ENCODE measurements at regions not wholly inside any gene's neighbourhood (a gene's known extent, or its start where the extent isn't known, plus 50 kb on each side); places are given as distances from the start of the nearest gene placed in this dataset.

DNA sequence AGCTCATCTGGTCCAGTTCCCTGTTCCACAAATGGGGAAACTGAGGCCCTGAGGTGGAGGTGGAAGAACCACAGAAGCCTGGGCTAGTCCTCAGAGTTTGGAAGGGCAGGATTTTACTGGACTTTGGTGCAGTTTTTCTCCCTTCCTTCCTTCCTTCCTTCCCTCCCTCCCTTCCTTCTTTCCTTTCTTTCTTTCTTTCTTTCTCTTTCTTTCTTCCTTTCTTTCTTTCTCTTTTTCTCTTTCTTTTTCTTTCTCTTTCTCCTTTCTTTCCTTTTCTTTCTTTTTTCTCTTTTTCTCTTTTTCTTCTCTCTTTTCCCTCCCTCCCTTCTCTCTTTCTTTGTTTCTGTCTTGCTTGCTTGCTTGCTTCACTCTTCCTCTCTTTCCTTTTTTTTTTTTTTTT lies 95.7 kb upstream of the TBX3 start:
- no peak for DNase-seq (ENCODE audit: low read depth)
- no peak overlapping the region for H3K4me3 ChIP-seq (ENCODE audit: low read depth, low read length)
- TF ChIP-seq, protein P1, sequence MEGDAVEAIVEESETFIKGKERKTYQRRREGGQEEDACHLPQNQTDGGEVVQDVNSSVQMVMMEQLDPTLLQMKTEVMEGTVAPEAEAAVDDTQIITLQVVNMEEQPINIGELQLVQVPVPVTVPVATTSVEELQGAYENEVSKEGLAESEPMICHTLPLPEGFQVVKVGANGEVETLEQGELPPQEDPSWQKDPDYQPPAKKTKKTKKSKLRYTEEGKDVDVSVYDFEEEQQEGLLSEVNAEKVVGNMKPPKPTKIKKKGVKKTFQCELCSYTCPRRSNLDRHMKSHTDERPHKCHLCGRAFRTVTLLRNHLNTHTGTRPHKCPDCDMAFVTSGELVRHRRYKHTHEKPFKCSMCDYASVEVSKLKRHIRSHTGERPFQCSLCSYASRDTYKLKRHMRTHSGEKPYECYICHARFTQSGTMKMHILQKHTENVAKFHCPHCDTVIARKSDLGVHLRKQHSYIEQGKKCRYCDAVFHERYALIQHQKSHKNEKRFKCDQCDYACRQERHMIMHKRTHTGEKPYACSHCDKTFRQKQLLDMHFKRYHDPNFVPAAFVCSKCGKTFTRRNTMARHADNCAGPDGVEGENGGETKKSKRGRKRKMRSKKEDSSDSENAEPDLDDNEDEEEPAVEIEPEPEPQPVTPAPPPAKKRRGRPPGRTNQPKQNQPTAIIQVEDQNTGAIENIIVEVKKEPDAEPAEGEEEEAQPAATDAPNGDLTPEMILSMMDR (IDR thresholded peaks at IDR 0.05; ENCODE audit: control insufficient read depth, extremely low read depth, insufficient read depth) = no peak

DNA sequence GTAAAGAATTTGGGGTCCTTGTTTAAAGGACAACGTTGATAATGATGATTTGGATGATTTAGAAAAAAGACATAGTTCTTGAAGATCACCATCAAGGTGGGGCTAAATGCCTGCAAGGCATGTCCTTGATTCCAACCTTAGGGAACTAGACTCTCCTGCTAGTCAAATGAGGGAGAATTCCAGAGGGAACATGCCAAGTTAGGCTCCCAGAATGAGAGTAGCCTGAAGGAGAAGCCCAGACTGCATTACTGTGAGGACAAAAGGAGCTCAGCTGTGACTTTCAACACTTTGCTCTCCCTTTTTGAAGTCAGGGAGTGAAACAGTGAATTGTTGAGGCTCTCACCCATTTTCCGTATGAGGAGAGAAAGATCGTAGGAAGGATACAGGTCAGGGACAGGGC lies 95.2 kb upstream of the TBX3 start:
- DNase-seq (ENCODE audit: low read depth) = no peak
- TF ChIP-seq, protein P1 (IDR thresholded peaks at IDR 0.05; ENCODE audit: control insufficient read depth, extremely low read depth, insufficient read depth) = no peak

DNA sequence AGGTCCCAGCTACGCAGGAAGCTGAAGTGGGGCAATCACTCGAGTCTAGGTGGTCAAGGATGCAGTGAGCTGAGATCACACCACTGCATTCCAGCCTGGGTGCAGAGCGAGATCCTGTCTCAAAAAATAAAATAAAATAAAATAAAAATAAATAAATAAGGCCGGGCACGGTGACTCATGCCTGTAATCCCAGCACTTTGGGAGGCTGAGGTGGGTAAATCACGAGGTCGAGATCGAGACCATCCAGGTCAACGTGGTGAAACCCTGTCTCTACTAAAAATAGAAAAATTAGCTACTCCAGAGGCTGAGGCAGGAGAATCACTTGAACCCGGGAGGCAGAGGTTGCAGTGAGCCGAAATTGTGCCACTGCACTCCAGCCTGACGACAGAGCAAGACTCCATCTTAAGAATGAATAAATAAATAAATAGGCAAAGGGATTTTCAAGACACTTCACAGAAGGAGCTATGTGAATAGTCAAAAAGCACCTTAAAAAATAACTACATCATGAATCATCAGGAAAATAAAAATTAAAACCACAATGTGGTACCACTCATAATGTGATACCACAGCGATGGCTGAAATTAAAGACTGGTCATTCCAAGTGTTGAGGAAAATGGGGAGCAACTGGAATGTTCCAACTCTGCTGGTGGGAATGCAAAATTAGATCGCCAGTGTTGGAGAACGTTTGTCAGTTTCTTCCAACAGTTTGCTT lies 92.9 kb upstream of the TBX3 start:
- TF ChIP-seq, protein P1 (IDR thresholded peaks at IDR 0.05; ENCODE audit: control insufficient read depth, extremely low read depth, insufficient read depth) = no peak
- no peak overlapping the region for H3K4me3 ChIP-seq (ENCODE audit: low read depth, low read length)
- DNase-seq (ENCODE audit: low read depth) = no peak

More for the DNA sequence above, 95.2 kb upstream of the TBX3 start:
- H3K4me3 ChIP-seq (ENCODE audit: low read depth, low read length) = no peak overlapping the region

DNA sequence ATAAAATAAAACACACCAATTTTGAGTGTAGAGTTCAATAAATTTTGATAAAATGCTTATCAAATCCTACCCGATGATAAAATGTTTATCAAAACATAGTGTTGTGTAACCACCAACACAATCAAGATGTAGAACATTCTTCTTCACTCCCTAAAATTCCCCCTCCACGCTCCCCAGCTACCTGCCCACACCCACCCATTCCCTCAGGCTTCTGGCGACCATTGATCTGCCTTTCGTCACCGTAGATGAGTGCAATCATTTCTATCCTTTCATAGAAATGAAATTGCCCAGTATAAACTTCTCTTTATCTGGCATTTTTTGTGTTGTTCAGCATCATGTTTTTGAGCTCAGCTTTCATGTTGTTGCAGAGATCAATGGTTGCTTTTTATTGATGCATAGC lies 90.7 kb upstream of the TBX3 start:
- TF ChIP-seq, protein P1 (IDR thresholded peaks at IDR 0.05; ENCODE audit: control insufficient read depth, extremely low read depth, insufficient read depth) = no peak
- no peak for DNase-seq (ENCODE audit: low read depth)
- no peak overlapping the region for H3K4me3 ChIP-seq (ENCODE audit: low read depth, low read length)

DNA sequence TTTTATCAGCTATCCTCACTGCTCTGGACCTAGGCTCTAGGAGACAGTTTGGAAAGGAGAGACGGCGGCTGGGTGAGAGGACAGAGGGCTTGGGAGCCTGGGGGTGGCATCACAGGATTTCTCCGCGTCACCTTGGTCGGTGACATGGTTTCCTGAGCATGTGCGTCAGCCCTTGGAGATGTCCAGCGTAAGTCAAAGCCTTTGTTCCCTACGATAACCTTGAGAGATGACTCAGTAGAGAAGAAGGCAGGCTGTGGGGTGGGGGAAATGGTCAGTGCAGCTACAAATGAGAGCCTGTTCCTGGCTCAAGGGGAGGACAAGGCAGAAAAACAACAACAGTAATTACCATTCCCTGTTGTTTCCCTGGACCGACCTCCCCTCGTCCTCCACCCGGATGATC lies 90.2 kb upstream of the TBX3 start:
- H3K4me3 ChIP-seq (ENCODE audit: low read depth, low read length) = no peak overlapping the region
- DNase-seq (ENCODE audit: low read depth) = no peak
- TF ChIP-seq, protein P1 (IDR thresholded peaks at IDR 0.05; ENCODE audit: control insufficient read depth, extremely low read depth, insufficient read depth) = no peak

DNA sequence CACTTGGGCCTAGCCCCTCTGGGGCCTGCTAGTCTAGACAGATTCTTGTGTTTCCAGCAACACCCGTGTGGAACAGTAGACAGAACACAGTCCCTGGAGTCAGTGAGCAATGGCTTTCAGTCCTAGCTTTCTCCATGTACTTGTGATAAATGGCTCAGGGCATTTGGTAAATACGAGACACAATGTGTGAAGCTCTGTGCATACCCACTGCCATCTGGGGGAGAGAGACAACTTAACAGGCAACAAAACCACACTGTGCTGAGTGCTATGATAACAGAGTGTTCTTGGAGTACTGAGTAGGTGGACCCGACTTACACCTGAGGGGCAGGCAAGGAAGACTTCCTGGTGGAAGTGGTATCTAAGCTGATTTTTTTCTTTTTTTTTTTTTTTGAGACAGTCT lies 86.3 kb upstream of the TBX3 start:
- TF ChIP-seq, protein P1 (IDR thresholded peaks at IDR 0.05; ENCODE audit: control insufficient read depth, extremely low read depth, insufficient read depth) = no peak
- H3K4me3 ChIP-seq (ENCODE audit: low read depth, low read length) = no peak overlapping the region
- DNase-seq (ENCODE audit: low read depth) = no peak

DNA sequence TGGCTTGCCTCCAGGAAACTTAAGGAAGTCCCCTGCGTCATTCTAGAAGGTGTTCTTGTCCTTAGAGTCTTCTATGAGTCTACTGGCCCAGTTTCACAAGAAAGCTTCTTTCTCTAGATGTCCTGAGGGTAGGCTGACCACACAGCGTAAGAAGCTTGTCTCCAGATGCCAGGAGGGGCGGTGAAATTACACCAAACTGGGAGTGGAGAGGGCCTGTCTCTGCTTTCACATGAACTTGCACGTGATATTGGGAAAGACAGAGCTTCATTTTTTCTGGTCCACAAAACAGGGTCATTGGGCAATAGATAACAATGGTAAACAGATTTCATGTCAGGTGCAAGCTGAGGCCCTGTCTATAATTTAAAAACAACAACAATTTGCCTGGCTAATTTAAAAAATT lies 85.7 kb upstream of the TBX3 start:
- TF ChIP-seq, protein P1 (IDR thresholded peaks at IDR 0.05; ENCODE audit: control insufficient read depth, extremely low read depth, insufficient read depth) = no peak
- no peak overlapping the region for H3K4me3 ChIP-seq (ENCODE audit: low read depth, low read length)
- no peak for DNase-seq (ENCODE audit: low read depth)
